NCI-H526 (cell line): ENCODE measurements at regions not wholly inside any gene's neighbourhood (a gene's known extent, or its start where the extent isn't known, plus 50 kb on each side); places are given as distances from the start of the nearest gene placed in this dataset.
A peak's percentile ranks its signal among the peaks of the same experiment; 100 is the strongest.
"Not testable (repeated sequence)": the region's sequence is repeated elsewhere in the genome, so short reads cannot be mapped to it uniquely, and the experiment has no call there.

Experiments
- DNase-seq, 2 experiments: peaks; one replicate each; lab custom pipeline; 2025; lab: John Stamatoyannopoulos, UW

DNA sequence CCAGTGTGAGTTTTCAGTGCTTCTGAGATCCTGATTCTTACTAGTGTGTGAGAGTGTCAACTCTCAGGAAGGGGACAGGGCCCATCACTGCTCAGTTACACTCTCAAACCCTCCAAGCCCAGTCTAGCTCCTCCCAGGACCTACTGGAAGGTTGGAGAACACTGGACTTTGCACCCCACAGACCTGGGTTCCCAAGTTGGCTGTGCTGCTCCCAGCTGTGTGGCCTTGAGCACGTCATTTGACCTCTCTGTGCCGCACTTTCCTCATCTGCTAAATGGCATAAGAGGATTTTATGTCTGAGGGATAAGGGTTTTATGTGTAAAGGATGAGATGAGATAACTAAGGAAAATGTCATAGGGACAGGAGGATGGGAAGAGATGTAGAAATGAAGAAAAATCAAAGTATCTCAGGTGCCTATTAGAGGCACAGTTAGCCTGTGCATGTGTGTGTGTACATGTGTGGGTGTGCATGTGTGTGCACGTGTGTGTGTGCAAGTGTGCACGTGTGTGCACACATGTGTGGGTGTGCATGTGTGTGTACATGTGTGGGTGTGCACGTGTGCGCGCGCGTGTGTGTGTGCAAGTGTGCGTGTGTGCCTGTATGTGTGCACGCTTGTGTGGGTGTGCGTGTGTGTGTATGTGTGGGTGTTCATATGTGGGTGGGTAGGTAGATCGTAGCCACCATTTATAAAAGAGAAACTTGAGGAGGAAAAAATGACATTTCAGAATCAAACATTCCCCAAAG is 108.0 kb upstream of the GRK3 start:
- DNase-seq: not testable (repeated sequence)

DNA sequence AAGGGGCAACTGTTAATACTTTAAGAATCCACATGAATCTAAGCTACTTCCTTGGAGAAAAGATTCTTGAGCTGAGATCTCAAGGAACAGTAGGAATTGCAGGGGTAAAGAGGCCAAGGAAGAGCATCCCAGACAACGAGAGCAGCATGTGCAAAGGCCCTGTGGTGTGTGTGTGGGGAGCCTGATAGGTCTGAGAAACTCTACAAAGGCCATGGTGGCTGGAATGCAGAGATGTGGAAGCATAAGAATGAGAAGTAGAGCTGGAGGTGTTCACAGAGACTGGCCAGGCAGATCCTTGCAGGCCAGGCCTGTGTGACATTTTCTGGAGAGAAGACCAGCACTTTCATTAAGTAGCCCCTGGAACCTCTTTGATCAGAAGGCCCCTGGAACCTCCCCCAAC is 105.8 kb upstream of the GRK3 start:
- not testable (repeated sequence) for DNase-seq

DNA sequence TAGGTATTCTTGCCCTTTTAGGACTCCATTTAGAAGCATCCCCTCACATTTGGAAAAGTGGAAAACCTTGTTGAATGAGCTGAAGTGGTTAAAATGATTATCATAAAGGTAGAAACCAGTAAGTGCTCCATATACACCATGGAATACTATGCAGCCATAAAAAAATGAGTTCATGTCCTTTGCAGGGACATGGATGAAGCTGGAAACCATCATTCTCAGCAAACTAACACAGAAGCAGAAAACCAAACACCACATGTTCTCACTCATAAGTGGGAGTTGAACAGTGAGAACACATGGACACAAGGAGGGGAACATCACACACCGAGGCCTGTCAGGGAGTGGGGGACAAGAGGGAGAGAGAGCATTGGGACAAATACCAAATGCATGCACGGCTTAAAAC is 103.8 kb upstream of the GRK3 start:
- not testable (repeated sequence) for DNase-seq

DNA sequence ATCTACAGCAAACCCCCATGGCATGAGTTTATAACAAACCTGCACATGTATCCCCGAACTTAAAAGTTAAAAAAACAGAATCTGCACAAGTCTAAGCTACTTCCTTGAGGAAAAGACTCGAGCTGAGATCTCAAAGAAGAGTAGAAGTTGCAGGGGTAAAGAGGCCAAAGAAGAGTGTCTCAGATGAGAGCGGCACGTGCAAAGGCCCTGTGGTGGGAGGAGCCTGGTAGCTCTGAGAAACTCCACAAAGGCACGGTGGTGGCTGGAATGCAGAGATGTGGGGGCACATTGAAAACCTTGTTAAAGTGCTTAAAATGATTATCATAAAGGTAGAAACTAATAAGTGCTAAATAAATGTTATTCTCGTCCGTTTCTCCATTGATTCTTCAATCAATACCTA is 103.2 kb upstream of the GRK3 start:
- no peak for DNase-seq

DNA sequence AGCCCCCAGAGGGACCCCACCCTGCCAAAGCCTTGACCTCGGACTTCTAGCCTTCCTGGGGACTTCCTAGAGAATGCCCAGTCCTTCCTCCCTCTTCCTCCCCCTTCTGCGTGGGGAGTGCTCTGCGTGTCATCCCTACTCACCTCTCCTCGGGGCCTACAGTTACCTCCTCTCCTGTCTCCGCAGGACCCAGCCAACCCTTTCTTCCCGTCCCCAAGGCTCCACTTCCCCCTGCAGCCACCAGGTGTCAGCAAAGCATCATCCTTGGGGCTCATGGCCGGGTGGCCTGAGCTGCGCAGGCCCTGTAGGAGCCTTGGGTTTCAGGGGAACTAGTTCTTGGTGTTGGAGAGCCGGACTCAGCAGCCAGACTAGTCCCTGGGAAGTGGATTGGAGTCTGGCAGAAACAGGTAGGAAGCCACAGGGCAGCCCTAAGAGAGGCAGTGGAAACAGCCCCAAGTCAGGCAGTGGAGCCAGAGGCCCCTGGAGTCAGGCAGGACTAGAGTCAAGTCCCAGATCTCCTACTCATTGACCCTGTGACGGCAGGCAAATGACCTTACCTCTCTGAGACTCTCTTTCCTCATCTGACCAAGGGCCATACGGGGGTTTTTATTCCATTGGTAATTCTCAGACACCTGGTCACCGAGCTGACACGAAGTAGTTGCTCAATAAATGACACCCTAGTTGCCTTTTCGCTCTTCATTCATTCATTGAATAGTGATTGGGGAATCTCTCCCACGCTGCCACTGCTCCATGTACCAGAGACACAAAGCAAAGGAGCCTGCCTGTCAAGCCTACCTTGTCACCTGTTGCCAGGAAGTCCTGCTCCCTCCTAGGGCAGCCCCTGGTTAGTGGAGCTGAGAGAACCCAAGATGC is 101.8 kb upstream of the GRK3 start:
- peak; percentile 46 to 82 for DNase-seq

DNA sequence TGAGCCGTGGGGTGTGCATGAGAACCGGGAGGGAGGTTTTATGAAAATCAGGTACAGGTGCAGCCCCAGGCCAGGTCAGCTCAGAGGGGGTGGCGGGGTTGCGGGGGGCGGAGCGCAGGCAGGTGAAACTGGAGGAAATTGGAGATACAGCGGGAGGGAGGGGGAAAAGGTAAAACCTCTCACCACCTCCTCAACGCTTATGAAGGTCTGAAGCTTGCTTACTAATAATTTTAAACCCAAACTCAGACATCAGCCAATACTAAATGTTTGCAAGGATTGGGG is 101.2 kb upstream of the GRK3 start:
- DNase-seq: not testable (repeated sequence)

DNA sequence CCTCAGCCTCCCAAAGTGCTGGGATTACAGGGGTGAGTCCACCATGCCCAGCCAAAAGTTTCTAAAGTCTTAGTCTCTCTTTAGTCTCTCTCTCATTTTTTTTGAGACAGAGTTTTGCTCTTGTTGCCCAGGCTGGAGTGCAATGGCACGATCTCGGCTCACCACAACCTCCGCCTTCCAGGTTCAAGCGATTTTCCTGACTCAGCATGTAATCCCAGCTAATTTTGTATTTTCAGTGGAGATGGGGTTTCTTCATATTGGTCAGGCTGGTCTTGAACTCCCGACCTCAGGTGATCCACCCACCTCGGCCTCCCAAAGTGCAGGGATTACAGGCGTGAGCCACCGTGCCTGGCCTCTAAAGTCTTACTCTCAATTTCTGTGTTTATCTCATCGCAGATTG is 100.1 kb upstream of the GRK3 start:
- not testable (repeated sequence) for DNase-seq

DNA sequence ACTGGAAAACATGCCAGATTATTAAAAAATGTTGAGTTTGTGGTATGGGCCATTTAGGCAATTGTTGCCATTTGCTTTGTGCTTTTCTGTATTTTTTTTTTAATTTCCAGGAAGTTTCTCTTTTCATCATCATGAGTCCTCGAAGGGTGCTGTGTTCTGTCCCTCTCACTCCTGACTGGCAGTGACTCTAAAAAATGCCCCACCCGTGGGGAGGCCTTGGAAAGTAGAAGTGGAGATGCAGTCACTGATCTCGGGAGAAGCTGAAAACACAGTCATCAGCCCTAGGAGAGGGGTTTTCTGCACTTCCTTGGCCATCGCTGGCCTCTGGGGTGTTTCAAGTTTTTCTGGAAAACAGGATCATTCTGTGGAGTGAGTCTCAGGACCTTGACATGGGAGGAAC is 98.5 kb upstream of the GRK3 start:
- no peak for DNase-seq

DNA sequence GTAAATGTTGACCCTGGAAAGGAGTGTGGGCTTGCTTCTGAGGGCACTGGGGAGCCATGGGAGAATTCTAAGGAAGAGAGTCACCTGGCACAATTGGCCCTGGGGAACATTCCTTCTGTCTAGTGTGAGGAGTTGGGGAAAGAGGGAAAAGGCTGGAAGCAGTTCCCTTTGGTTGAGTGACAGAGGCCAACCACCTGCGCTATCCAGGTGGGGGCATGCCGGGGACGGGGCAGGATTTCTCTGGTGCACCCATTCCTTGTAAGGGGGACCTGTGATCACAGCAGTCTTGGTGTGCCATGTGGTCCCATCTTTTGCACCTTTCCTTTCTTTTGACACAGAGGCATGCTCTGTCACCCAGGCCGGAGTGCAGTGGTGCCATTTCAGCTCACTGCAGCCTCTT is 92.1 kb upstream of the GRK3 start:
- no peak for DNase-seq

DNA sequence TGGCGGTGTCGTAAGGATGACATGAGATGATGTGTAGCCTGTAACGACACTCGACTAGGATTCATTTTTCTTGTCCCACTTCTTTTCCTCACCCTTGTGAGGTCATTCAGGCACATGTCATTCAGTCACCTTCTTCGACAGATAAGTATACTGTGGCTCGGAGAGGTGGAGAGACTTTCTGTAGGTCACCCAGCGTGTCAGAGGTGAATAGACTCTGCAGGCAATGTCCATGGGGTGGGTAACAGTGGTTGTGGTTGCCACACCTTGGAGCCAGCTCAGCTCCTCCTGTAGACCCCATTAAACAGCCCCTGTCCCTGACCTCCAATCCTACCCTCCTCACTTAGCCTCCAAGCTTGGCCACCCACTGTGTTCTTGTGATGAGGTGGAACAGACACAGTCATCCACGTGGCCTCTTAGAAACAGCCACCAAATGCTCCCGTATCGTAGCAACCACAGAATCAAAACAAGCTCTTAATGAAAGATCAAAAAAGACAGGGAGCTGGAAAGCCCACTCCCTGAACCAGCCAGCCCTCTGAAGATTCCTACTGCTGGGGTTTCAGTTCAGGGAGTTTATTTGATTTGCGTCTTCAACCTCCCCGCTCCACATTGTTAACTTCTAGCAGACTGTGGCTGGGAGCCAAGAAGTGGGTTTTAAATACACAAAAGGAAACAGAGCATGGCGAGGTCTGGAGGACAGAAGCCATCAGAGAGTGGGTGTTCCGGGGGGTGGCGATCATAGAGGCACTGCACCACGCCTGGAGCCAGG is 89.0 kb upstream of the GRK3 start:
- no peak for DNase-seq

DNA sequence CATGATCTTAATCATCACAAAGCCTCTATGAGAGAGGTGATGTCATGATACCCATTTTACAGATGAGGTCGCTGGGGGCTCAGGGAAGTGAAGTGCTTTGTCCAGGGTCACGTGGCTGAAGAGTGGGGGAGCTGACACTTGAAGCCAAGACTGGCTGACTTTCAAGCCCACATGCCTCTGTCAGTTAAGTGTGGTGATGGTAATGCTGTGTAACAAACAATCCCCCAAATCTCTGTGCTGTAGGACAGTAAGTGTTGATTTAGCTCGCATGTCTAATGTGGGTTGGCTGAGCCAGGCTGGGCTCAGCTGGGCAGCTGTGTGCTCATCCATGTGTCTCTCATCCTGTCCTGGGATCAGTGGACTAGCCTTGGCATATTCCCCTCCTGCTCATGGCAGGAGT is 87.1 kb upstream of the GRK3 start:
- DNase-seq: no peak

DNA sequence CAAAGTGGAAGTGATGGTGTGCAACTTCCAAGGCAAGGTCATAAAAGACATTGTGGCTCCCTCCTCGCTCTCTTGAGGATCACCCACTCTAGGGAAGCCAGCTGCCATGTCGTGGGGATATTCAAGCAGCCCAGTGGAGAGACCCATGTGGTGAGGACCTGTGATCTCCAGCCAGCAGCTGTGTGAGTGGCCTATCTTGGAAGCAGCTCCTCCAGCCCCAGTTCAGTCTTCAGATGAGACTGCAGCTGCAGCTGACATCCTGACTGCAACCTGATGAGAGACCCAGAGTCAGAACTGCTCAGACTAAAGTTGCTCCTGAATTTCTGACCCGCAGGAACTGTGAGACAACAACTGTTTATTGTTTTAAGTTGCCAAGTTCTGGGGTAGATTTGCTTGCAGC is 86.4 kb upstream of the GRK3 start:
- no peak for DNase-seq

DNA sequence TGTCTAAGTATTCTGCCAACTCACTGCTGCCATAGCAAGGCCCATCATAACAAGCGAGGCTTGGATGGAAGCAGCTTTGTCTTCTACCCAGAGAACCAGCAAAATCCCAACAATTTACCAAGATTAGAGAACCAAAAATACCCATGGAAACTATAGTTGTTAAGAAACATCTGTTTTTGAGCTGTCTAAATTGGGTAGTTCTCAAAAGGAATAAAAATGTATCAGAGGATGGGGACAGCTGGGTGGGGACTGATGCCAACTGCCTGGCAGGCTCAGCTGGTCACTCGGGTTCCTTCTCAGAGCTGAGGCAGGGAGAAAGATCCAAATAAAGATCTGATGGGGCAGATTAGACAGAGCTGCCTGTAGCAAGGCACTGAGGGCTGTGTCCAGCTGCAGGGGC is 85.9 kb upstream of the GRK3 start:
- no peak for DNase-seq

DNA sequence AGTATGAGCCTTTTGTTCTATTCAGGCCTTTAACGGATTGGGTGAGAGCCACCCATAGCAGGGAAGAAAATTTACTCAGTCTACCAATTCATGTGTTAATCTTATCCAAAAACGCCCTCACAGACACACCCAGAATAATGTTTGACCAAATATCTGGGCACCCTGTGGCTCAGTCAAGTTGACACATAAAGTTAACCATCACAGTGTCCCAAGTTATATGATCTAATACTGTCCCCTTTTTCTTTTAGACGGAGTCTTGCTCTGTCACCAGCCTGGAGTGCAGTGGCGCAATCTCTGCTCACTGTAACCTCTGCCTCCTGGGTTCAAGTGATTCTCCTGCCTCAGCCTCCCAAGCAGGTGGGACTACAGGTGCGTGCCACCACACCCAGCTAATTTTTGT is 83.6 kb upstream of the GRK3 start:
- DNase-seq: not testable (repeated sequence)

DNA sequence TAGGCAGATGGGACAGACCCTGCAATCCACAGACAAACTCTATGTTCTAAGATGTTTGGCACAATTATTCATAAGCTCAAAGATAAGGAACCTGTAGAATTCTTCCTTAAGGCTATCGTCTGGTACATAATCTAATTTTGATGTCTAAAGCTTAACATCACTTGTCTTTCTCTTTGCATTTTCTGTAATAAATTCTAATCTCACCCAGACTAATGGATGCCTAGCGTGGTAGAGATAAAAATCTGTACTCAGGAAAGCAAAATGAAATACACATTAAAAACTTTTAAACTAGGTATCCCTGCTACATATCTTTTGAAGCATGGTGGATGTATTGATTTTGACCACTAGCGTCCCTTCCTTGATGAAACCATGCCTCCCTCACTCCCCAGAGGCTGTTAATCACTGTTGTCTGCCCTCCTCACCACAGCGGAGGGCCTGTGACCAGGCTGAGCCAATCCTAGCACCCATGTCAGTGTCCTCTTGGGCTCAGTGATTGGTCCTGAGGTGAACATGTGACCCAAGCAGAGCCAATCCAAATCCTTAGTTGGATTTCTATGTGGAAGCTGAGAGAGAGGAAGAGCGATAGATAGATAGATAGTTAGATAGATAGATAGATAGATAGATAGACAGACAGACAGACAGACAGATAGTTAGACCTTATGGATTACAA is 82.2 kb upstream of the GRK3 start:
- DNase-seq: no peak

DNA sequence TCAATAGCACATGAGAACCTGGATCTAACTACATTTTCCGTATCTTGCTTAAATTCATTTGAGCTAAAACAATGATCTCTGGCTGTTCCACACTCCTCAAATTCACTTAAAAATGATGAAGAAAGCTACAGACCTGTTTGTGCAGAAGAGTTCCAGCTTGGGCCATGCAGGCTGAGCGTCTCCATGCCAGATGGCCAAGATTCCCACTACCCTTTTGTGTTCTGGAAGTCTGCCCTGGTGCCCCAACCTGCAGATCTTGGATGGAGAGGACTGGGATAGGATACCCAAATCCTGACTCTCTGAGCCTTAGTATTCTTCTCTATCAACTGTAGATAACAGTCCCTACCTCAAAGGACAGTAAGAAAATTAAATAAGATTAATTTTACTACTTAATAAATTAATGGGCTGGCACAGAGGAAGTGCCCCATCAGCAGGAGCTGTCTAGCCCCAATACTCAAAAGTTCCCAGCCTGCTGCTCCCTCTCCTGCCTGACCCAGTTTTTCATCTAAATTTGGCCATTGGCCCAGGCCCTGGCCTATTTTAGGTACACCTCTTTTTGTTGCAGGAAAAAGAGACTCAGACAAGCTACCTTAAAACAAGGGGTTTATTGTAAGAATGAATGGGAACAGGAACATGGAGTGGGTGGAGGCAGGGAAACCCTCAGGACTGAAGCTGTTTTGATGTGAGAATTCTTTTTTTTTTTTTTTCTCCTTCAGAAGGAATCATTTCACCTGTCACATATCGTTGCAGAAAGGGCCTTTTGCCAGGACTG is 81.4 kb upstream of the GRK3 start:
- no peak for DNase-seq

DNA sequence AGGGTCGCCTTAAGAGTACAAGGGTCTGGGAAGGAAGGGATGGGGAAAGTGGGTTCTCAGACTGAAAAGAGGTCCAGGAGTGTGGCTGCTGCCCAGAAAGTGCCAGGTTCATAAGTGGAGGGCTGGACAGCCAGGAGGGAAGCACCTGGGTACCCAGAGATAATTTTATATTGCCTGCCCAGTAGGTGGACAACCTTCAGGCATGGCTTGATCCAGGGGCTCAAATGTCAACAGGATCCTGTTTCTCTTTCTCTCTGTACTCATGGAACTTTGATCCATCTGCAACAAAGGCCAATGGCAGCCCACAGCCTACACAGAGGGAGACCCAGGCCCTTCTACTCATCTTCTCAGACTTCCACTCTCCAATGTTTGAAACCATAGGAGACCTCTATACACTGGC is 80.5 kb upstream of the GRK3 start:
- no peak for DNase-seq

DNA sequence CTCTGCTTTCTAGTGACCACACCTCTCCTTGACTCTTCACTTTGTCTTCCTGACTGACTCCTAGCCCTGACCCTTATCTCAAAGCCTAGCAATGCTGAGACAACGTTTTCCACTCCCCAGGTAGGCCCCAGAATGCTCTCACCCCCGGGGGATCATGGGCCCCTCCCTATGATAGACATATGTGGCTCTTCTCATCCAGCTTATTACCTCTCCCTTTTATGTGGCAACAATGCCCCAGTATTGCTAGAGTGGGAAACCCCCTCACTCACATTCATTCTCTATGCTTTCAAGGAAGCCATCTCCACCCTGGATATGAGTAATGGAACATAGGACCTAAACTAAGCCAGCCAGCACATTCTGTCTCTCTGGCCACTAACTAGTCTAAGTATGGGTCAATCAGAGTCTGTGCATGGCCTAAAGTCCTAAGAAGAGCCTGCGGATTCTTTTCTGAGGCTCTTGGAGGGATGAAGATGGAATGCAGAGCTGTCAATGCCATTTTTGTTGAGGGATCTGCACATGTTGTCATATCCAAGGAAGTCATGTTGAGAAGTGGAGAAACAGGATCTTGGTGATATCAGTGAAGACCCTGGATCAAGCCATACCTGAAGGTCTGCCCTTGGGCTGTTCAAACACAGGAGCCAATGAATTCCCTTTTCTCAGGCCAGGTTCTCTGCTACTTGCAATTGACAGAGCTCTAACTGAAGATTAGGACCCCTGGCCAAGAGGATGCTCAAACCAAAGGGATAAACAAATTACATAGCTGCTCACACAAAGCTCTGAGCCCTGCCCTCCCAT is 79.8 kb upstream of the GRK3 start:
- DNase-seq: no peak

DNA sequence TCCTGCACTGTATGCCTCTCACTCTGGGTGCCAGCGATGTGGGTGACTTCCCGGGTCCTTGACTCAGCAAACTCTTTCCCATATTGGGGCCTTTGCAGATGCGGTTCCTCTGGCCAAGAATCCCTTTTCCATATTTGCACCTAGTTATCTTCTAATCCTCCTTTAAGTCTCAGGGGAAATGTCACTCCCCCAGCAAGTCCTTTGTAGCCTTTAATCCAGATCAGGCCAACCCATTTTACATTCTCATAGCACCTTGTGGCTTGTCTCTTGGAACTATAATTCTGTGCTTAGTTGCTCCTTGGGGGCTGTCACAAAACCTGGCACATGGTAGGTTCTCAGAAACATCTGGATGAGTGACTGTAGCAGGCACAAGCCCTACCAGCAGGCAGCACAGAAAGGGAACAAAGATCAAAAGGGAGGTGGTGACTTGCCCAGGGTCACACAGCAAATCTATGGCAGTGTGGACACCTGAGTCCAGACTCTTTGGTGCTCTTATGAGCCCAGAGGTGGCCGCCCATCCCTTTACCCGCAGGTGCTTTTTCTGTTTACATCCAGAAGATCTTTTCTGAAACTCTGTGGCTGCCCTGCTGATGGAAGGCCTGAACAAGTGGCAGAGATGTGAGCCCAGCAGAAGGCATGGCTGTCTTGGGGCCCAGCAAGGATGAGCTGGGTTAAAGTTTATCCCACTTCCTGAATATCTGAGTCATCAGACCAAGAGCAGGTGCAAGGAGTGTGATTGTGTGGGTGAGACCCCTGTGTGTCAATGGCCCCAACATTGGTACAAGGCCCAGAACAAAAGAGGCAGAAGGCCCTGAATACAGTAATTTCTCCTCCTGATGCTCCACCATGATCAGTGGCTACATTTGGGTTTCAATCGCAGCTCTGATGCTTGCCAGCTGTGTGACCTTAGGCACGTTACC is 78.6 kb upstream of the GRK3 start:
- no peak for DNase-seq

DNA sequence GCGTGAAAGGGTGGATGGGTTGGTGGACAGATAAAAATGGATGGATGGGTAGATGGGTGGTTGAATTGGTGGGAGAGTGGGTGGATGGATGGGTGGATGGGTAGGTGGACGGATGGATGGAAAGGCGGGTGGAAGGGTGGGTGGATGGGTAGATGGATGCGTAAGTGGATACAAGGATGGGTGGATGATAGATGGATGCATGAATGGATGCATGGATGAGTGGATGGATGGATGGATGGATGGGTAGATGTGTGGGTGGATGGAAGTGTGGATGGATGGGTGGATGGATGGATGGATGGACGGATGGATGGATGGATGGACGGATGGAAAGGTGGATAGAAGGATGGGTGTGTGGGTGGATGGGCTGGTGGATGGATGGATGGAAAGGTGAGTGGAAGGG is 77.0 kb upstream of the GRK3 start:
- no peak for DNase-seq
